Progenitor cell of endocrine pancreas (in vitro differentiated cells): ENCODE measurements at regions not wholly inside any gene's neighbourhood (a gene's known extent, or its start where the extent isn't known, plus 50 kb on each side); places are given as distances from the start of the nearest gene placed in this dataset.

Source experiments
- DNase-seq: peaks from one replicate; pipeline ENCODE4 v3.0.0; 2021; ENCODE audit warnings: low spot score; ENCODE audit not compliant: unreplicated experiment
- H3K27ac Mint-ChIP-seq: 2 replicates; pipeline ENCODE4 v1.8.0; 2021; ENCODE audit warnings: mild to moderate bottlenecking, moderate library complexity, mixed read lengths
- H3K27me3 Mint-ChIP-seq: 2 replicates; pipeline ENCODE4 v1.8.0; 2021; ENCODE audit warnings: mixed read lengths
- H3K36me3 Mint-ChIP-seq: 2 replicates; pipeline ENCODE4 v1.8.0; 2022; ENCODE audit warnings: mixed read lengths; ENCODE audit not compliant: insufficient read depth
- H3K4me1 Mint-ChIP-seq: 2 replicates; pipeline ENCODE4 v1.8.0; 2021; ENCODE audit warnings: low read depth, mixed read lengths
- H3K4me3 Mint-ChIP-seq: 2 replicates; pipeline ENCODE4 v1.8.0; 2021; ENCODE audit warnings: low read depth, mild to moderate bottlenecking, moderate library complexity, mixed read lengths
- H3K9me3 Mint-ChIP-seq: 2 replicates; pipeline ENCODE4 v1.8.0; 2021; ENCODE audit warnings: low read depth, mixed read lengths
- TF ChIP-seq, protein P1 (sequence below): fragments of 200-600 bp; sonication (generic); IDR thresholded peaks from one replicate; pipeline ENCODE4 v1.5.0; 2021; ENCODE audit warnings: antibody characterized with exemption, mild to moderate bottlenecking; ENCODE audit not compliant: unreplicated experiment

DNA sequence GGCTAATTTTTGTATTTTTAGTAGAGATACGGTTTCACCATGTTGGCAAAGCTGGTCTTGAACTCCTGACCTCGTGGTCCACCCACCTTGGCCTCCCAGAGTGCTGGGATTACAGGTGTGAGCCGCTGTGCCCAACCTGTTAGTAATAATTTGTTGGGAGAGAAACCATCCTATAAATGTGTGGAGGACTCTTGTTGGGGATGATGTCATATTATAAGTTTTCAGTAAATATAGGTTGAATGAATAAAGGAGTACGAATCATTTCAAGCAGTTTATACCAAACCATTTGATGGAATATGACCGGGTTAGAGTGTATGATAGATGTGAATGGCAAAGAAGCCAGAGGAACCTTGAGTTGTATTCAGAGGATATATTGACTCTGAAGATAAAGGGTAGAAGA, 240.8 kb downstream of the SAMD5 start:
- Mint-ChIP-seq H3K4me1 (peaks cover 11% of the 10 kb centered on the region), H3K4me3 (no peak overlapping the region), H3K36me3 (no peaks in the 10 kb centered on the region), H3K27me3 (no peaks in the 10 kb centered on the region), H3K27ac (no peak overlapping the region), H3K9me3 (no peaks in the 10 kb centered on the region)
- TF ChIP-seq, protein P1, sequence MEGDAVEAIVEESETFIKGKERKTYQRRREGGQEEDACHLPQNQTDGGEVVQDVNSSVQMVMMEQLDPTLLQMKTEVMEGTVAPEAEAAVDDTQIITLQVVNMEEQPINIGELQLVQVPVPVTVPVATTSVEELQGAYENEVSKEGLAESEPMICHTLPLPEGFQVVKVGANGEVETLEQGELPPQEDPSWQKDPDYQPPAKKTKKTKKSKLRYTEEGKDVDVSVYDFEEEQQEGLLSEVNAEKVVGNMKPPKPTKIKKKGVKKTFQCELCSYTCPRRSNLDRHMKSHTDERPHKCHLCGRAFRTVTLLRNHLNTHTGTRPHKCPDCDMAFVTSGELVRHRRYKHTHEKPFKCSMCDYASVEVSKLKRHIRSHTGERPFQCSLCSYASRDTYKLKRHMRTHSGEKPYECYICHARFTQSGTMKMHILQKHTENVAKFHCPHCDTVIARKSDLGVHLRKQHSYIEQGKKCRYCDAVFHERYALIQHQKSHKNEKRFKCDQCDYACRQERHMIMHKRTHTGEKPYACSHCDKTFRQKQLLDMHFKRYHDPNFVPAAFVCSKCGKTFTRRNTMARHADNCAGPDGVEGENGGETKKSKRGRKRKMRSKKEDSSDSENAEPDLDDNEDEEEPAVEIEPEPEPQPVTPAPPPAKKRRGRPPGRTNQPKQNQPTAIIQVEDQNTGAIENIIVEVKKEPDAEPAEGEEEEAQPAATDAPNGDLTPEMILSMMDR, result no peak
- no peak for DNase-seq

DNA sequence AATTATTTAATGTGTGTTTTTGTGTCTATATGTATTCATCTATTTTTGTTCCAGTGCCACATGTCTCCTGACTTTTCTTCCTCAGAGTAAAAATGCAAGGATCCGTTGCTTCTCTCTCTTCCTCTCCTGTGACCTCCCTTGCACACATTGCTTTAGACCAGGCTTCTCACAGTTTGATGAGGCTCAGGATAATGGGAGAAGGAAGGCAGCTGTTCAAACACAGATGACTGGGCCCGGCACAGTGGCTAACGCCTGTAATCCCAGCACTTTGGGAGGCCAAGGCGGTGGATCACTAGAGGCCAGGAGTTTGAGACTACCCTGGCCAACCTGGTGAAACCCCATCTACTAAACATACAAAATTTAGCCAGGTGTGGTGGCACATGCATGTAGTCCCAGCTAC, 241.9 kb downstream of the SAMD5 start:
- DNase-seq, result no peak
- peaks cover 2% of the 10 kb centered on the region for H3K36me3 Mint-ChIP-seq
- peaks cover 9% of the 10 kb centered on the region for H3K9me3 Mint-ChIP-seq
- no peak overlapping the region for H3K27ac Mint-ChIP-seq
- peaks cover 11% of the 10 kb centered on the region for H3K4me1 Mint-ChIP-seq
- no peak overlapping the region for H3K4me3 Mint-ChIP-seq
- TF ChIP-seq, protein P1, result no peak
- no peaks in the 10 kb centered on the region for H3K27me3 Mint-ChIP-seq

GRCh38 chr6:147751232-147751631, 242.7 kb downstream of the SAMD5 start:
- Mint-ChIP-seq H3K9me3 (peaks cover 9% of the 10 kb centered on the region), H3K27ac (no peak overlapping the region), H3K4me1 (peaks cover 11% of the 10 kb centered on the region), H3K27me3 (no peaks in the 10 kb centered on the region), H3K4me3 (no peak overlapping the region), H3K36me3 (peaks cover 2% of the 10 kb centered on the region)
- no peak for DNase-seq
- TF ChIP-seq, protein P1, result no peak

DNA sequence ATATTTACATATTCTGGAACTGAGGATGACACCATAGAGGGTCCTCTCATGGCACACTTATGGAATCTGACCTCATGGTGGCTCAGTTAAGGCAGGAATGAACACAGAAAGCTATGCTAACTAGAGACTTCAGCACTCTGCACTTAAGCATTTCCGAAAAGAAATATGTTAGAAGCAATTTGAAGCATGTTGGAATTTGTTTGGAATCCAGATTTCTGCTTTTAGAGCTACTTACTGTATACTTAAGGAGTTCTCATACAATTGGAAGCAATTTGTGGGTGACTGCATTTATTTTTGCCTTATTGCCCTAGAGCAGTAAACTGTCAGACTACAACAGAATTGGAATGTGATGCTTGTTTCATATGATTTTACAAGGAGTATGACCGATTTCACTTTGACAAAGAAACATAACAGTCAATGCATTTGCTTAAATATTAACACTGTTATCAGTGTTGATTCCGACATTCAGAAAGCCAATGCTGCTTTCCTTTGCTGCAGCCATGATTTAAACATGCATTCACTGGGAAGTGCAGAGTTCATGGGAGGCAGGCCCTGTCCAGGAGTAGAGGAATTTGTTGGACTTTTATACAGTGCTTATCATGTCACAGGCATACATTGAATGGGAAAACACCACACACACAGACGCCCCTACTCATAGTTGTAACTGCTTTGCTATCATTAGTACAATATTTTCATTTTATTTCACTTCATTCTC, 244.4 kb downstream of the SAMD5 start:
- Mint-ChIP-seq H3K36me3 (peaks cover 2% of the 10 kb centered on the region), H3K27ac (no peak overlapping the region), H3K4me3 (no peak overlapping the region), H3K27me3 (no peaks in the 10 kb centered on the region), H3K4me1 (peaks cover 11% of the 10 kb centered on the region), H3K9me3 (peaks cover 9% of the 10 kb centered on the region)
- DNase-seq, result no peak
- TF ChIP-seq, protein P1, result no peak

- Mint-ChIP-seq H3K36me3 (peaks cover 2% of the 10 kb centered on the region), H3K4me1 (peaks cover 9% of the 10 kb centered on the region), H3K9me3 (peaks cover 9% of the 10 kb centered on the region), H3K27me3 (no peaks in the 10 kb centered on the region), H3K4me3 (no peak overlapping the region), H3K27ac (no peak overlapping the region)
- TF ChIP-seq, protein P1, result no peak
- no peak for DNase-seq
These were observed 247.5 kb downstream of the SAMD5 start for GRCh38 chr6:147755999-147756398.
